HG02840 (cell line): ENCODE measurements at regions not wholly inside any gene's neighbourhood (a gene's known extent, or its start where the extent isn't known, plus 50 kb on each side); places are given as distances from the start of the nearest gene placed in this dataset.
"Not testable (repeated sequence)": the region's sequence is repeated elsewhere in the genome, so short reads cannot be mapped to it uniquely, and the experiment has no call there.

Experiments used
- ATAC-seq: cut with Tn5 transposase; IDR thresholded peaks from one replicate; pipeline ENCODE4 v1.9.1; 2021; ENCODE audit warnings: mild to moderate bottlenecking, moderate library complexity, moderate number of reproducible peaks; ENCODE audit not compliant: unreplicated experiment, low FRiP score

GRCh38 chr4:27986476-27986875, 1125.8 kb downstream of the STIM2 start:
- ATAC-seq = no peak

- no peak for ATAC-seq
These were observed 1141.1 kb downstream of the STIM2 start for GRCh38 chr4:28001698-28002097.

- ATAC-seq = no peak
These were observed 1143.9 kb downstream of the STIM2 start for GRCh38 chr4:28004520-28004919.

GRCh38 chr4:28006021-28006420, 1145.4 kb downstream of the STIM2 start:
- no peak for ATAC-seq

GRCh38 chr4:28007693-28008092, 1147.1 kb downstream of the STIM2 start:
- ATAC-seq = no peak

- ATAC-seq = no peak
These were observed 1148.9 kb downstream of the STIM2 start for GRCh38 chr4:28009541-28009940.

- no peak for ATAC-seq
These were observed 1150.1 kb downstream of the STIM2 start for GRCh38 chr4:28010577-28011240.

- ATAC-seq = no peak
These were observed 1153.8 kb downstream of the STIM2 start for GRCh38 chr4:28014469-28014868.

GRCh38 chr4:28015996-28016395, 1155.4 kb downstream of the STIM2 start:
- ATAC-seq = no peak

- ATAC-seq = not testable (repeated sequence)
These were observed 1177.6 kb downstream of the STIM2 start for GRCh38 chr4:28038253-28038652.

GRCh38 chr4:28062562-28062961, 1201.9 kb downstream of the STIM2 start:
- no peak for ATAC-seq

GRCh38 chr4:28073860-28074555, 1213.4 kb downstream of the STIM2 start:
- ATAC-seq = no peak

GRCh38 chr4:28075401-28075956, 1214.8 kb downstream of the STIM2 start:
- no peak for ATAC-seq

- ATAC-seq = not testable (repeated sequence)
These were observed 1216.6 kb downstream of the STIM2 start for GRCh38 chr4:28077203-28077602.

GRCh38 chr4:28082686-28083390, 1222.2 kb downstream of the STIM2 start:
- no peak for ATAC-seq

- ATAC-seq = no peak
These were observed 1232.0 kb downstream of the STIM2 start for GRCh38 chr4:28092610-28093009.

GRCh38 chr4:28093071-28093470, 1232.4 kb downstream of the STIM2 start:
- no peak for ATAC-seq

GRCh38 chr4:28101583-28101982, 1240.9 kb downstream of the STIM2 start:
- no peak for ATAC-seq

- ATAC-seq = no peak
These were observed 1244.7 kb downstream of the STIM2 start for GRCh38 chr4:28105271-28105859.

- ATAC-seq = no peak
These were observed 1245.5 kb downstream of the STIM2 start for GRCh38 chr4:28106155-28106554.

GRCh38 chr4:28109801-28110200, 1249.2 kb downstream of the STIM2 start:
- no peak for ATAC-seq
